Vagina (tissue), 2 donors: ENCODE measurements at regions not wholly inside any gene's neighbourhood (a gene's known extent, or its start where the extent isn't known, plus 50 kb on each side); places are given as distances from the start of the nearest gene placed in this dataset.

Source experiments
- CTCF ChIP-seq, 3 experiments: fragments of 450-650 bp in 2 of 3; fragments of 200-600 bp in 1 of 3; sonication (generic) in 1 of 3; IDR thresholded peaks; one replicate each; pipeline ENCODE4 v1.5.1; 2017 to 2019; ENCODE audit warnings: antibody characterized with exemption in 3 of 3, mild to moderate bottlenecking in 2 of 3, moderate library complexity in 2 of 3
- POLR2A ChIP-seq, 2 donors: fragments of 450-650 bp; IDR thresholded peaks; one replicate each; pipeline ENCODE4 v1.6.1; 2017; ENCODE audit warnings: antibody characterized with exemption in 2 of 2, mild to moderate bottlenecking in 2 of 2, moderate library complexity in 2 of 2

- TF ChIP-seq CTCF (IDR thresholded peaks at IDR 0.05) (no peak), POLR2A (IDR thresholded peaks at IDR 0.05) (no peak)
Observed at GRCh38 chr5:6036006-6036405, 342.3 kb downstream of the MED10 start.
